C4-2B (cell line): ENCODE measurements at regions not wholly inside any gene's neighbourhood (a gene's known extent, or its start where the extent isn't known, plus 50 kb on each side); places are given as distances from the start of the nearest gene placed in this dataset.

Experiments used
- ZFX ChIP-seq: fragments of 450-650 bp; IDR thresholded peaks from 2 replicates; pipeline ENCODE4 v1.6.1; 2017
- TF ChIP-seq, protein P1 (sequence below): fragments of 450-650 bp; conservative IDR thresholded peaks from 2 replicates; pipeline ENCODE4 v1.5.1; 2017; ENCODE audit warnings: mild to moderate bottlenecking

DNA sequence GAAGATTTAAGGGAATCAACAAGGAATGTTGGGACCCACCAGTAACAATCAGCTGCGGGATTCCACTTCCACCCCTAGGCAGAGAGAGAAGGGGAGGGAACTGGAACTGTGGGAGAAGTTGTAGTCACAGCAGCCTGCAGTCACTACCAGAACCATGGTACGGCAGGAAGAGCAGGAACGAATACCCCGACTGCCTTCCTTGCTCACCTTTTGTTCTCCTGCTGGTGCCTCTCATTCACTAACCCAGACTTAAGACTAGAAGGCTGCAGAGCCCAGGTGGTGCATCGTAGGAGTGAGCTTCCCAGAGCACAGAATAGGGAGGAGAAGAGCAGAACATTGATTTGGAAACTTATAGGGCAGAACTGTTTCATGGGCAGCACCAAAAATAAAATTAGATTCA is 154.2 kb downstream of the DYRK2 start:
- TF ChIP-seq, protein P1, sequence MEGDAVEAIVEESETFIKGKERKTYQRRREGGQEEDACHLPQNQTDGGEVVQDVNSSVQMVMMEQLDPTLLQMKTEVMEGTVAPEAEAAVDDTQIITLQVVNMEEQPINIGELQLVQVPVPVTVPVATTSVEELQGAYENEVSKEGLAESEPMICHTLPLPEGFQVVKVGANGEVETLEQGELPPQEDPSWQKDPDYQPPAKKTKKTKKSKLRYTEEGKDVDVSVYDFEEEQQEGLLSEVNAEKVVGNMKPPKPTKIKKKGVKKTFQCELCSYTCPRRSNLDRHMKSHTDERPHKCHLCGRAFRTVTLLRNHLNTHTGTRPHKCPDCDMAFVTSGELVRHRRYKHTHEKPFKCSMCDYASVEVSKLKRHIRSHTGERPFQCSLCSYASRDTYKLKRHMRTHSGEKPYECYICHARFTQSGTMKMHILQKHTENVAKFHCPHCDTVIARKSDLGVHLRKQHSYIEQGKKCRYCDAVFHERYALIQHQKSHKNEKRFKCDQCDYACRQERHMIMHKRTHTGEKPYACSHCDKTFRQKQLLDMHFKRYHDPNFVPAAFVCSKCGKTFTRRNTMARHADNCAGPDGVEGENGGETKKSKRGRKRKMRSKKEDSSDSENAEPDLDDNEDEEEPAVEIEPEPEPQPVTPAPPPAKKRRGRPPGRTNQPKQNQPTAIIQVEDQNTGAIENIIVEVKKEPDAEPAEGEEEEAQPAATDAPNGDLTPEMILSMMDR = no peak
- no peak for TF ChIP-seq ZFX
